ENCODE measurements at regions not wholly inside any gene's neighbourhood (a gene's known extent, or its start where the extent isn't known, plus 50 kb on each side); places are given as distances from the start of the nearest gene placed in this dataset.

DNA sequence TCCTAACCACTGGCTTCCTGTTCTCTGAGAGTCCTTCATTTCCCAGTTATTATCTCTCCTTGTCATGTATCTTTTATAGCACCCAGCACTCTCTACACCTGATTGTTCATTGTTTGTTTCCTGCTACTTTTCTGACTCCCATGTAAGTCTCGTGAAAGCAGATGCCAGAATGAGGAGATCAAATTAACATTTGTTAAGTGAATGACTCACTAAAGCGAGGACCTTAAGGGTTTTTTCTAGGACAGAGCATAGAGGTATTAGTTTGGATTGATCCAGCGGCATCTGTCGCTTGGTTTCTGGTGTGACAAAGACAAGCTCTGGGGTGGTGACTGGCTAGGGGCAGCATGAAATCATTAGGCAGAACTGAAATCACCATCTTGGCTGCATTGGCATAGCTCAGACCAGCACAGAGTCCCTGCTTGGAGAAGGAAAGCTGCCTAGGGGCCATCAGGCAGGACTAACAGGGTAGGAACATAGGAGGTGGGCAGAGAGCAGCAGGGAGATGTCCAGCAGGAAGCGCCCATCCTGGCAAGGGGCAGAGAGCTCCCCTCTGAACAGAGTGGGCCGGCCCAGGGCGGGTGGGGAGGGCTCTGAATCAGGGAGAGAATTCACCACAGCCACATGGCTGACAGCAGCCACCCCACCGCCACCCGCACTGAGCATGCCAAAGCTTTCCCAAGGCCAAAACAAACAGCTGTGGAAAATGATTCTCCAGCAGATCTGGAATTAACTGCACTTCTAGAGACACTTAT, 97.1 kb upstream of the CEP85L start:
- TF ChIP-seq NFIC (IDR thresholded peaks at IDR 0.05; ENCODE audit: borderline replicate concordance) (no peak), EZH2phosphoT487 (IDR thresholded peaks at IDR 0.05; ENCODE audit: borderline replicate concordance, low read depth) (no peak), POLR2AphosphoS5 (IDR thresholded peaks at IDR 0.05; ENCODE audit: low read depth, low read length) (no peak), TAF1 (IDR thresholded peaks at IDR 0.05; ENCODE audit: borderline replicate concordance, low read depth, low read length) (no peak)
- TF ChIP-seq, protein P1, sequence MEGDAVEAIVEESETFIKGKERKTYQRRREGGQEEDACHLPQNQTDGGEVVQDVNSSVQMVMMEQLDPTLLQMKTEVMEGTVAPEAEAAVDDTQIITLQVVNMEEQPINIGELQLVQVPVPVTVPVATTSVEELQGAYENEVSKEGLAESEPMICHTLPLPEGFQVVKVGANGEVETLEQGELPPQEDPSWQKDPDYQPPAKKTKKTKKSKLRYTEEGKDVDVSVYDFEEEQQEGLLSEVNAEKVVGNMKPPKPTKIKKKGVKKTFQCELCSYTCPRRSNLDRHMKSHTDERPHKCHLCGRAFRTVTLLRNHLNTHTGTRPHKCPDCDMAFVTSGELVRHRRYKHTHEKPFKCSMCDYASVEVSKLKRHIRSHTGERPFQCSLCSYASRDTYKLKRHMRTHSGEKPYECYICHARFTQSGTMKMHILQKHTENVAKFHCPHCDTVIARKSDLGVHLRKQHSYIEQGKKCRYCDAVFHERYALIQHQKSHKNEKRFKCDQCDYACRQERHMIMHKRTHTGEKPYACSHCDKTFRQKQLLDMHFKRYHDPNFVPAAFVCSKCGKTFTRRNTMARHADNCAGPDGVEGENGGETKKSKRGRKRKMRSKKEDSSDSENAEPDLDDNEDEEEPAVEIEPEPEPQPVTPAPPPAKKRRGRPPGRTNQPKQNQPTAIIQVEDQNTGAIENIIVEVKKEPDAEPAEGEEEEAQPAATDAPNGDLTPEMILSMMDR (IDR thresholded peaks at IDR 0.05), result no peak
- TF ChIP-seq, protein P2, sequence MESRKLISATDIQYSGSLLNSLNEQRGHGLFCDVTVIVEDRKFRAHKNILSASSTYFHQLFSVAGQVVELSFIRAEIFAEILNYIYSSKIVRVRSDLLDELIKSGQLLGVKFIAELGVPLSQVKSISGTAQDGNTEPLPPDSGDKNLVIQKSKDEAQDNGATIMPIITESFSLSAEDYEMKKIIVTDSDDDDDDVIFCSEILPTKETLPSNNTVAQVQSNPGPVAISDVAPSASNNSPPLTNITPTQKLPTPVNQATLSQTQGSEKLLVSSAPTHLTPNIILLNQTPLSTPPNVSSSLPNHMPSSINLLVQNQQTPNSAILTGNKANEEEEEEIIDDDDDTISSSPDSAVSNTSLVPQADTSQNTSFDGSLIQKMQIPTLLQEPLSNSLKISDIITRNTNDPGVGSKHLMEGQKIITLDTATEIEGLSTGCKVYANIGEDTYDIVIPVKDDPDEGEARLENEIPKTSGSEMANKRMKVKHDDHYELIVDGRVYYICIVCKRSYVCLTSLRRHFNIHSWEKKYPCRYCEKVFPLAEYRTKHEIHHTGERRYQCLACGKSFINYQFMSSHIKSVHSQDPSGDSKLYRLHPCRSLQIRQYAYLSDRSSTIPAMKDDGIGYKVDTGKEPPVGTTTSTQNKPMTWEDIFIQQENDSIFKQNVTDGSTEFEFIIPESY (IDR thresholded peaks at IDR 0.05; ENCODE audit: borderline replicate concordance, low read depth), result no peak
- TF ChIP-seq, protein P3, sequence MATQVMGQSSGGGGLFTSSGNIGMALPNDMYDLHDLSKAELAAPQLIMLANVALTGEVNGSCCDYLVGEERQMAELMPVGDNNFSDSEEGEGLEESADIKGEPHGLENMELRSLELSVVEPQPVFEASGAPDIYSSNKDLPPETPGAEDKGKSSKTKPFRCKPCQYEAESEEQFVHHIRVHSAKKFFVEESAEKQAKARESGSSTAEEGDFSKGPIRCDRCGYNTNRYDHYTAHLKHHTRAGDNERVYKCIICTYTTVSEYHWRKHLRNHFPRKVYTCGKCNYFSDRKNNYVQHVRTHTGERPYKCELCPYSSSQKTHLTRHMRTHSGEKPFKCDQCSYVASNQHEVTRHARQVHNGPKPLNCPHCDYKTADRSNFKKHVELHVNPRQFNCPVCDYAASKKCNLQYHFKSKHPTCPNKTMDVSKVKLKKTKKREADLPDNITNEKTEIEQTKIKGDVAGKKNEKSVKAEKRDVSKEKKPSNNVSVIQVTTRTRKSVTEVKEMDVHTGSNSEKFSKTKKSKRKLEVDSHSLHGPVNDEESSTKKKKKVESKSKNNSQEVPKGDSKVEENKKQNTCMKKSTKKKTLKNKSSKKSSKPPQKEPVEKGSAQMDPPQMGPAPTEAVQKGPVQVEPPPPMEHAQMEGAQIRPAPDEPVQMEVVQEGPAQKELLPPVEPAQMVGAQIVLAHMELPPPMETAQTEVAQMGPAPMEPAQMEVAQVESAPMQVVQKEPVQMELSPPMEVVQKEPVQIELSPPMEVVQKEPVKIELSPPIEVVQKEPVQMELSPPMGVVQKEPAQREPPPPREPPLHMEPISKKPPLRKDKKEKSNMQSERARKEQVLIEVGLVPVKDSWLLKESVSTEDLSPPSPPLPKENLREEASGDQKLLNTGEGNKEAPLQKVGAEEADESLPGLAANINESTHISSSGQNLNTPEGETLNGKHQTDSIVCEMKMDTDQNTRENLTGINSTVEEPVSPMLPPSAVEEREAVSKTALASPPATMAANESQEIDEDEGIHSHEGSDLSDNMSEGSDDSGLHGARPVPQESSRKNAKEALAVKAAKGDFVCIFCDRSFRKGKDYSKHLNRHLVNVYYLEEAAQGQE (IDR thresholded peaks at IDR 0.05; ENCODE audit: low read depth, low read length), result no peak
